ENCODE measurements at regions not wholly inside any gene's neighbourhood (a gene's known extent, or its start where the extent isn't known, plus 50 kb on each side); places are given as distances from the start of the nearest gene placed in this dataset.

- H3K9me3 ChIP-seq (ENCODE audit: control insufficient read depth in 1 of 2, insufficient read depth in 1 of 2, low read depth in 1 of 2, low read length in 2 of 2) = no peaks in the 10 kb centered on the region
- RAD21 ChIA-PET (ENCODE audit: low non-redundant PET in 1 of 2, low total read pairs in 2 of 2, uncharacterized antibody in 2 of 2, unreplicated experiment in 2 of 2) = no interaction called here
- H3K9ac ChIP-seq (ENCODE audit: low read length) = no peak overlapping the region
- H3K79me2 ChIP-seq (ENCODE audit: insufficient read depth, low read length) = no peaks in the 10 kb centered on the region
- H3K36me3 ChIP-seq (ENCODE audit: control insufficient read depth in 1 of 2, insufficient read depth in 2 of 2, low read length in 2 of 2) = no peaks in the 10 kb centered on the region
- POLR2A ChIA-PET = no interaction called here
- DNase-seq (ENCODE audit: low read depth, low spot score) (no peak), ATAC-seq (no peak)
- H4K20me1 ChIP-seq (ENCODE audit: insufficient read depth) = no peaks in the 10 kb centered on the region
- intact Hi-C loops (cut with micrococcal nuclease) = no loop called here
- CTCF ChIA-PET = no interaction called here
- H2AFZ ChIP-seq (ENCODE audit: low read depth, low read length, poor library complexity, severe bottlenecking) = no peak overlapping the region
- H3K9me2 ChIP-seq (ENCODE audit: insufficient read depth) = no peaks in the 10 kb centered on the region
- H3K4me3 ChIP-seq (replicated peaks in 1 of 2; ENCODE audit: low read depth in 1 of 2, low read length in 2 of 2) = no peak overlapping the region
- H3K4me1 ChIP-seq (ENCODE audit: control insufficient read depth in 1 of 2, insufficient read depth in 2 of 2, low read length in 2 of 2) = no peaks in the 10 kb centered on the region
- no peak overlapping the region for H3K4me2 ChIP-seq (ENCODE audit: low read length)
- no peaks in the 10 kb centered on the region for H3K27me3 ChIP-seq (ENCODE audit: insufficient read depth, low read length)
- TF ChIP-seq JUND (IDR thresholded peaks at IDR 0.05) = no peak
- TF ChIP-seq, protein P1, sequence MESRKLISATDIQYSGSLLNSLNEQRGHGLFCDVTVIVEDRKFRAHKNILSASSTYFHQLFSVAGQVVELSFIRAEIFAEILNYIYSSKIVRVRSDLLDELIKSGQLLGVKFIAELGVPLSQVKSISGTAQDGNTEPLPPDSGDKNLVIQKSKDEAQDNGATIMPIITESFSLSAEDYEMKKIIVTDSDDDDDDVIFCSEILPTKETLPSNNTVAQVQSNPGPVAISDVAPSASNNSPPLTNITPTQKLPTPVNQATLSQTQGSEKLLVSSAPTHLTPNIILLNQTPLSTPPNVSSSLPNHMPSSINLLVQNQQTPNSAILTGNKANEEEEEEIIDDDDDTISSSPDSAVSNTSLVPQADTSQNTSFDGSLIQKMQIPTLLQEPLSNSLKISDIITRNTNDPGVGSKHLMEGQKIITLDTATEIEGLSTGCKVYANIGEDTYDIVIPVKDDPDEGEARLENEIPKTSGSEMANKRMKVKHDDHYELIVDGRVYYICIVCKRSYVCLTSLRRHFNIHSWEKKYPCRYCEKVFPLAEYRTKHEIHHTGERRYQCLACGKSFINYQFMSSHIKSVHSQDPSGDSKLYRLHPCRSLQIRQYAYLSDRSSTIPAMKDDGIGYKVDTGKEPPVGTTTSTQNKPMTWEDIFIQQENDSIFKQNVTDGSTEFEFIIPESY (IDR thresholded peaks at IDR 0.05; ENCODE audit: extremely low read depth, insufficient replicate concordance, low read length) = no peak
- TF ChIP-seq POLR2AphosphoS5 (IDR thresholded peaks at IDR 0.05; ENCODE audit: low read depth, low read length) = no peak
- TF ChIP-seq EGR1 (IDR thresholded peaks at IDR 0.05; ENCODE audit: low read depth) = no peak
- TF ChIP-seq, protein P2, sequence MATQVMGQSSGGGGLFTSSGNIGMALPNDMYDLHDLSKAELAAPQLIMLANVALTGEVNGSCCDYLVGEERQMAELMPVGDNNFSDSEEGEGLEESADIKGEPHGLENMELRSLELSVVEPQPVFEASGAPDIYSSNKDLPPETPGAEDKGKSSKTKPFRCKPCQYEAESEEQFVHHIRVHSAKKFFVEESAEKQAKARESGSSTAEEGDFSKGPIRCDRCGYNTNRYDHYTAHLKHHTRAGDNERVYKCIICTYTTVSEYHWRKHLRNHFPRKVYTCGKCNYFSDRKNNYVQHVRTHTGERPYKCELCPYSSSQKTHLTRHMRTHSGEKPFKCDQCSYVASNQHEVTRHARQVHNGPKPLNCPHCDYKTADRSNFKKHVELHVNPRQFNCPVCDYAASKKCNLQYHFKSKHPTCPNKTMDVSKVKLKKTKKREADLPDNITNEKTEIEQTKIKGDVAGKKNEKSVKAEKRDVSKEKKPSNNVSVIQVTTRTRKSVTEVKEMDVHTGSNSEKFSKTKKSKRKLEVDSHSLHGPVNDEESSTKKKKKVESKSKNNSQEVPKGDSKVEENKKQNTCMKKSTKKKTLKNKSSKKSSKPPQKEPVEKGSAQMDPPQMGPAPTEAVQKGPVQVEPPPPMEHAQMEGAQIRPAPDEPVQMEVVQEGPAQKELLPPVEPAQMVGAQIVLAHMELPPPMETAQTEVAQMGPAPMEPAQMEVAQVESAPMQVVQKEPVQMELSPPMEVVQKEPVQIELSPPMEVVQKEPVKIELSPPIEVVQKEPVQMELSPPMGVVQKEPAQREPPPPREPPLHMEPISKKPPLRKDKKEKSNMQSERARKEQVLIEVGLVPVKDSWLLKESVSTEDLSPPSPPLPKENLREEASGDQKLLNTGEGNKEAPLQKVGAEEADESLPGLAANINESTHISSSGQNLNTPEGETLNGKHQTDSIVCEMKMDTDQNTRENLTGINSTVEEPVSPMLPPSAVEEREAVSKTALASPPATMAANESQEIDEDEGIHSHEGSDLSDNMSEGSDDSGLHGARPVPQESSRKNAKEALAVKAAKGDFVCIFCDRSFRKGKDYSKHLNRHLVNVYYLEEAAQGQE (IDR thresholded peaks at IDR 0.05; ENCODE audit: low read depth) = no peak
- TF ChIP-seq TCF7L2 (IDR thresholded peaks at IDR 0.05; ENCODE audit: borderline replicate concordance, extremely low read depth, insufficient read depth, insufficient read length) = no peak
- TF ChIP-seq SIN3A (IDR thresholded peaks at IDR 0.05; ENCODE audit: low read depth) = no peak
- no peak for TF ChIP-seq POLR2A (IDR thresholded peaks at IDR 0.05; ENCODE audit: borderline replicate concordance, extremely low read depth, insufficient read depth, insufficient read length)
- no peak for TF ChIP-seq CEBPB (IDR thresholded peaks at IDR 0.05; ENCODE audit: low read depth)
- no peak for TF ChIP-seq SRF (IDR thresholded peaks at IDR 0.05; ENCODE audit: low read depth)
- no peak for TF ChIP-seq EZH2 (IDR thresholded peaks at IDR 0.05)
- no peak for TF ChIP-seq SP1 (IDR thresholded peaks at IDR 0.05; ENCODE audit: low read depth)
- TF ChIP-seq RAD21 (IDR thresholded peaks at IDR 0.05; ENCODE audit: low read depth) = no peak
- H3K27ac ChIP-seq (ENCODE audit: low read depth, low read length) = no peak overlapping the region
- no TSS peak for BruUV-seq (replicated peaks)
Measured at GRCh38 chr20:11445891-11446290, 471.8 kb upstream of the BTBD3 start.
